Liver (tissue), 8 donors: ENCODE measurements at regions not wholly inside any gene's neighbourhood (a gene's known extent, or its start where the extent isn't known, plus 50 kb on each side); places are given as distances from the start of the nearest gene placed in this dataset.

ENCODE experiments used
- DNase-seq: peaks from one replicate; pipeline ENCODE4 v3.0.0-alpha.2; 2017; ENCODE audit warnings: low spot score
- H3K27ac ChIP-seq, 2 donors: one replicate each; pipeline ENCODE4 v1.7.0; 2013; ENCODE audit warnings: inconsistent platforms in 2 of 2, low read length in 2 of 2, control low read depth in 1 of 2, low read depth in 1 of 2, mild to moderate bottlenecking in 1 of 2
- H3K27me3 ChIP-seq, 4 donors: one replicate each; pipeline versions ENCODE4 v1.6.1 to v1.7.0; 2013; ENCODE audit warnings: low read length in 3 of 4, inconsistent platforms in 1 of 4, mild to moderate bottlenecking in 1 of 4, moderate library complexity in 1 of 4; ENCODE audit not compliant: control insufficient read depth in 4 of 4, insufficient read depth in 4 of 4
- H3K36me3 ChIP-seq, 4 donors: one replicate each; pipeline versions ENCODE4 v1.6.1 to v1.7.0; 2013; ENCODE audit warnings: low read length in 3 of 4, mild to moderate bottlenecking in 3 of 4, low read depth in 1 of 4, moderate library complexity in 1 of 4; ENCODE audit not compliant: control insufficient read depth in 4 of 4, insufficient read depth in 3 of 4
- H3K4me1 ChIP-seq, 4 donors: one replicate each; pipeline versions ENCODE4 v1.6.1 to v1.7.0; 2013; ENCODE audit warnings: low read length in 3 of 4, mild to moderate bottlenecking in 3 of 4, moderate library complexity in 1 of 4; ENCODE audit not compliant: control insufficient read depth in 4 of 4, insufficient read depth in 4 of 4
- H3K4me3 ChIP-seq, 3 donors: one replicate each; pipeline versions ENCODE4 v1.6.1 to v1.7.0; 2013; ENCODE audit warnings: low read length in 3 of 3, control low read depth in 1 of 3, low read depth in 1 of 3, mild to moderate bottlenecking in 1 of 3
- H3K9ac ChIP-seq, 2 donors: one replicate each; pipeline ENCODE4 v1.7.0; 2013; ENCODE audit warnings: low read length in 2 of 2, mild to moderate bottlenecking in 2 of 2, moderate library complexity in 2 of 2, control low read depth in 1 of 2, low read depth in 1 of 2
- H3K9me3 ChIP-seq, 4 donors: one replicate each; pipeline versions ENCODE4 v1.6.1 to v1.7.0; 2013; ENCODE audit warnings: low read length in 3 of 4; ENCODE audit not compliant: control insufficient read depth in 4 of 4
- ATF3 ChIP-seq: IDR thresholded peaks from 2 replicates; pipeline ENCODE4 v1.6.1; 2016; ENCODE audit warnings: antibody characterized with exemption
- CTCF ChIP-seq: fragments of 150-350 bp; IDR thresholded peaks from 2 replicates; pipeline ENCODE4 v1.5.1; 2017; ENCODE audit warnings: improper control_type of control experiment, low read depth, low read length; ENCODE audit not compliant: missing input control
- EGR1 ChIP-seq, 2 donors: IDR thresholded peaks; 2 replicates each; pipeline ENCODE4 v1.6.1; 2016 to 2018; ENCODE audit warnings: antibody characterized with exemption in 2 of 2, low read depth in 2 of 2
- FOXA1 ChIP-seq: IDR thresholded peaks from 2 replicates; pipeline ENCODE4 v1.6.1; 2016; ENCODE audit warnings: antibody characterized with exemption
- FOXA2 ChIP-seq: IDR thresholded peaks from 2 replicates; pipeline ENCODE4 v1.6.1; 2016; ENCODE audit warnings: antibody characterized with exemption
- GABPA ChIP-seq, 2 donors: IDR thresholded peaks in 1 of 2; conservative IDR thresholded peaks in 1 of 2; 2 replicates each; pipeline ENCODE4 v1.6.1; 2016; ENCODE audit warnings: antibody characterized with exemption in 2 of 2, mild to moderate bottlenecking in 1 of 2, moderate library complexity in 1 of 2
- HNF4A ChIP-seq, 2 donors: conservative IDR thresholded peaks; 2 replicates each; pipeline ENCODE4 v1.6.1; 2016; ENCODE audit warnings: antibody characterized with exemption in 2 of 2, mild to moderate bottlenecking in 2 of 2
- HNF4G ChIP-seq: IDR thresholded peaks from 2 replicates; pipeline ENCODE4 v1.6.1; 2016; ENCODE audit warnings: antibody characterized with exemption
- MAX ChIP-seq: IDR thresholded peaks from 2 replicates; pipeline ENCODE4 v1.6.1; 2016; ENCODE audit warnings: antibody characterized with exemption
- NR2F2 ChIP-seq: IDR thresholded peaks from 2 replicates; pipeline ENCODE4 v1.6.1; 2016; ENCODE audit warnings: antibody characterized with exemption
- RAD21 ChIP-seq, 2 donors: IDR thresholded peaks; 2 replicates each; pipeline ENCODE4 v1.6.1; 2016; ENCODE audit warnings: antibody characterized with exemption in 2 of 2, mild to moderate bottlenecking in 2 of 2
- REST ChIP-seq: IDR thresholded peaks from 2 replicates; pipeline ENCODE4 v1.6.1; 2016; ENCODE audit warnings: antibody characterized with exemption, mild to moderate bottlenecking
- RXRA ChIP-seq, 2 donors: IDR thresholded peaks; 2 replicates each; pipeline ENCODE4 v1.6.1; 2017 to 2018; ENCODE audit warnings: antibody characterized with exemption in 2 of 2, mild to moderate bottlenecking in 1 of 2
- SP1 ChIP-seq: IDR thresholded peaks from 2 replicates; pipeline ENCODE4 v1.6.1; 2018; ENCODE audit warnings: antibody characterized with exemption, mild to moderate bottlenecking
- TAF1 ChIP-seq: conservative IDR thresholded peaks from 2 replicates; pipeline ENCODE4 v1.6.1; 2016; ENCODE audit warnings: antibody characterized with exemption, mild to moderate bottlenecking
- YY1 ChIP-seq: IDR thresholded peaks from 2 replicates; pipeline ENCODE4 v1.6.1; 2016; ENCODE audit warnings: antibody characterized with exemption, mild to moderate bottlenecking
- ZBTB33 ChIP-seq: IDR thresholded peaks from 2 replicates; pipeline ENCODE4 v1.6.1; 2016; ENCODE audit warnings: antibody characterized with exemption
- WGBS: extraction: QIAGEN DNeasy Blood & Tissue Kit; methylation state at CpG from one replicate; pipeline ENCODE4 v1.1.7; 2013; 5-methylcytosine and 5-hydroxymethylcytosine counted together
- donor health status: healthy.
- donor health status: healthy.
- donor health status: healthy.
- donor health status: healthy.
- donor health status: healthy.

- Histone ChIP-seq H3K9ac (no peak overlapping the region), H3K4me1 (no peaks in the 10 kb centered on the region), H3K27ac (no peak overlapping the region), H3K9me3 (peaks cover 0 to 3% (median 0%) of the 10 kb centered on the region in 4 donors), H3K36me3 (no peaks in the 10 kb centered on the region), H3K4me3 (no peak overlapping the region), H3K27me3 (no peaks in the 10 kb centered on the region)
- TF ChIP-seq HNF4G (no peak), REST (no peak), GABPA (IDR thresholded peaks at IDR 0.05 in 1 of 2, conservative IDR thresholded peaks at IDR 0.05 in 1 of 2) (no peak), FOXA2 (no peak), RAD21 (IDR thresholded peaks at IDR 0.05) (no peak), NR2F2 (no peak), TAF1 (no peak), ATF3 (no peak), MAX (no peak), YY1 (no peak), SP1 (no peak), ZBTB33 (no peak), HNF4A (conservative IDR thresholded peaks at IDR 0.05) (no peak)
- no peak for DNase-seq
- WGBS = 96% methylated on average over 2 of the region's 2 CpGs
Observed at GRCh38 chr9:99588747-99589146, 232.9 kb upstream of the NR4A3 start.

GRCh38 chr9:99590410-99590809 lies 231.3 kb upstream of the NR4A3 start:
- H3K4me1 ChIP-seq = no peaks in the 10 kb centered on the region
- DNase-seq = no peak
- no peaks in the 10 kb centered on the region for H3K27me3 ChIP-seq
- no peak for TF ChIP-seq MAX
- no peak for TF ChIP-seq HNF4A (conservative IDR thresholded peaks at IDR 0.05)
- TF ChIP-seq GABPA (IDR thresholded peaks at IDR 0.05 in 1 of 2, conservative IDR thresholded peaks at IDR 0.05 in 1 of 2) = no peak
- TF ChIP-seq ZBTB33 = no peak
- no peak for TF ChIP-seq RAD21 (IDR thresholded peaks at IDR 0.05)
- no peak for TF ChIP-seq FOXA2
- no peak for TF ChIP-seq EGR1 (IDR thresholded peaks at IDR 0.05; ENCODE audit: low read depth in 2 of 2)
- TF ChIP-seq NR2F2 = no peak
- TF ChIP-seq HNF4G = no peak
- TF ChIP-seq CTCF = no peak
- TF ChIP-seq ATF3 = no peak
- TF ChIP-seq TAF1 = no peak
- no peak for TF ChIP-seq RXRA (IDR thresholded peaks at IDR 0.05)
- no peak for TF ChIP-seq FOXA1
- TF ChIP-seq SP1 = no peak
- H3K9me3 ChIP-seq = no peaks in the 10 kb centered on the region
- H3K27ac ChIP-seq = peak overlapping the region in 1 of 2 donors; percentile 18
- no peak overlapping the region for H3K4me3 ChIP-seq
- no peaks in the 10 kb centered on the region for H3K36me3 ChIP-seq
- H3K9ac ChIP-seq = no peak overlapping the region
